ENCODE measurements at regions not wholly inside any gene's neighbourhood (a gene's known extent, or its start where the extent isn't known, plus 50 kb on each side); places are given as distances from the start of the nearest gene placed in this dataset.

DNA sequence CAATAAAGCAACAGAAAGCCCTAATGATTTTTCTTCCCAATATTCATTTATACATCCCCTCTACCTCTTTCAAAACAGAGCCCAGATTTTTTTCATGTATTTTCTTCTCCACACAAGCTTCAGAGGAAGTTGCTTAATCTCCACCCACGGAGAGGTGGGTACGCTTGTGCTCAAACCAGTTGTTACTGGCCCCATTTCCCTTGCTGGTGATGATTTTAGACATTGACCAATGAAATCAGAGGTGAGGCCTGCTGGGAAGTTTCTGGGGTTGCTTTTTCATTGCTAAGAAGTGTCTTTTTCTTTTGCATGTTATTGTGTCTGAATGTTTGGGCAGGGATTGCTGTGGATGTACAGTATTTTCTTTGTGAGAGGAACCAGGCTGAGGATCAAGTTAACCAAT lies 448.1 kb upstream of the B3GALT2 start:
- no peak overlapping the region for H3K9ac ChIP-seq (ENCODE audit: control insufficient read depth, insufficient read depth, low read length)
- no peaks in the 10 kb centered on the region for H3K4me1 ChIP-seq (ENCODE audit: control insufficient read depth, insufficient read depth, low read length)
- H3K36me3 ChIP-seq (ENCODE audit: control insufficient read depth in 2 of 2, insufficient read depth in 2 of 2, low read length in 1 of 2): no peaks in the 10 kb centered on the region
- WGBS (ENCODE audit: insufficient coverage, insufficient replicate concordance, low lambda C conversion rate, missing lambda C conversion rate): 0% methylated on average over 2 of the region's 2 CpGs
- no peak overlapping the region for H2AFZ ChIP-seq (ENCODE audit: control insufficient read depth, low read depth, low read length)
- no peak for DNase-seq (ENCODE audit: low read depth, low spot score)
- ATAC-seq: no peak
- ChIA-PET POLR2A (no interaction called here), RAD21 (ENCODE audit: unreplicated experiment) (no interaction called here), SMC1A (ENCODE audit: uncharacterized antibody, unreplicated experiment) (no interaction called here), CTCF (no interaction called here)
- H4K20me1 ChIP-seq (ENCODE audit: control insufficient read depth, insufficient read depth): no peaks in the 10 kb centered on the region
- no peaks in the 10 kb centered on the region for H3K79me2 ChIP-seq (ENCODE audit: control insufficient read depth, insufficient read depth, low read length)
- H3K27ac ChIP-seq (ENCODE audit: control insufficient read depth, insufficient read depth): no peak overlapping the region
- H3K27me3 ChIP-seq (replicated peaks in 1 of 2; ENCODE audit: control insufficient read depth in 2 of 2, insufficient read depth in 2 of 2, low read length in 1 of 2): no peaks in the 10 kb centered on the region
- no peak for FAIRE-seq
- H3K9me3 ChIP-seq (replicated peaks; ENCODE audit: control insufficient read depth, insufficient read depth, low read length): no peaks in the 10 kb centered on the region
- no peak overlapping the region for H3K4me2 ChIP-seq (ENCODE audit: control insufficient read depth, insufficient read depth)
- in situ Hi-C loops (cut with MboI): no loop called here
- H3K4me3 ChIP-seq: no peak overlapping the region
- intact Hi-C loops (cut with micrococcal nuclease; ENCODE audit: unreplicated experiment): no loop called here
- TF ChIP-seq ESRRA (IDR thresholded peaks at IDR 0.05; ENCODE audit: low read length) (no peak), IKZF2 (IDR thresholded peaks at IDR 0.05) (no peak), RUNX3 (IDR thresholded peaks at IDR 0.05; ENCODE audit: low read length) (no peak), BMI1 (IDR thresholded peaks at IDR 0.05; ENCODE audit: borderline replicate concordance) (no peak), ZNF24 (IDR thresholded peaks at IDR 0.05) (no peak), RAD51 (IDR thresholded peaks at IDR 0.05) (no peak), FOXK2 (IDR thresholded peaks at IDR 0.05) (no peak), POLR2AphosphoS2 (IDR thresholded peaks at IDR 0.05; ENCODE audit: low read depth, low read length) (no peak), MXI1 (IDR thresholded peaks at IDR 0.05; ENCODE audit: low read depth, low read length) (no peak), DPF2 (IDR thresholded peaks at IDR 0.05) (no peak), CHD2 (IDR thresholded peaks at IDR 0.05; ENCODE audit: borderline replicate concordance, low read depth, low read length) (no peak)
- TF ChIP-seq, protein P1, sequence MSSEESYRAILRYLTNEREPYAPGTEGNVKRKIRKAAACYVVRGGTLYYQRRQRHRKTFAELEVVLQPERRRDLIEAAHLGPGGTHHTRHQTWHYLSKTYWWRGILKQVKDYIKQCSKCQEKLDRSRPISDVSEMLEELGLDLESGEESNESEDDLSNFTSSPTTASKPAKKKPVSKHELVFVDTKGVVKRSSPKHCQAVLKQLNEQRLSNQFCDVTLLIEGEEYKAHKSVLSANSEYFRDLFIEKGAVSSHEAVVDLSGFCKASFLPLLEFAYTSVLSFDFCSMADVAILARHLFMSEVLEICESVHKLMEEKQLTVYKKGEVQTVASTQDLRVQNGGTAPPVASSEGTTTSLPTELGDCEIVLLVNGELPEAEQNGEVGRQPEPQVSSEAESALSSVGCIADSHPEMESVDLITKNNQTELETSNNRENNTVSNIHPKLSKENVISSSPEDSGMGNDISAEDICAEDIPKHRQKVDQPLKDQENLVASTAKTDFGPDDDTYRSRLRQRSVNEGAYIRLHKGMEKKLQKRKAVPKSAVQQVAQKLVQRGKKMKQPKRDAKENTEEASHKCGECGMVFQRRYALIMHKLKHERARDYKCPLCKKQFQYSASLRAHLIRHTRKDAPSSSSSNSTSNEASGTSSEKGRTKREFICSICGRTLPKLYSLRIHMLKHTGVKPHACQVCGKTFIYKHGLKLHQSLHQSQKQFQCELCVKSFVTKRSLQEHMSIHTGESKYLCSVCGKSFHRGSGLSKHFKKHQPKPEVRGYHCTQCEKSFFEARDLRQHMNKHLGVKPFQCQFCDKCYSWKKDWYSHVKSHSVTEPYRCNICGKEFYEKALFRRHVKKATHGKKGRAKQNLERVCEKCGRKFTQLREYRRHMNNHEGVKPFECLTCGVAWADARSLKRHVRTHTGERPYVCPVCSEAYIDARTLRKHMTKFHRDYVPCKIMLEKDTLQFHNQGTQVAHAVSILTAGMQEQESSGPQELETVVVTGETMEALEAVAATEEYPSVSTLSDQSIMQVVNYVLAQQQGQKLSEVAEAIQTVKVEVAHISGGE (CRISPR knock-in tag; IDR thresholded peaks at IDR 0.05): no peak
- TF ChIP-seq, protein P2, sequence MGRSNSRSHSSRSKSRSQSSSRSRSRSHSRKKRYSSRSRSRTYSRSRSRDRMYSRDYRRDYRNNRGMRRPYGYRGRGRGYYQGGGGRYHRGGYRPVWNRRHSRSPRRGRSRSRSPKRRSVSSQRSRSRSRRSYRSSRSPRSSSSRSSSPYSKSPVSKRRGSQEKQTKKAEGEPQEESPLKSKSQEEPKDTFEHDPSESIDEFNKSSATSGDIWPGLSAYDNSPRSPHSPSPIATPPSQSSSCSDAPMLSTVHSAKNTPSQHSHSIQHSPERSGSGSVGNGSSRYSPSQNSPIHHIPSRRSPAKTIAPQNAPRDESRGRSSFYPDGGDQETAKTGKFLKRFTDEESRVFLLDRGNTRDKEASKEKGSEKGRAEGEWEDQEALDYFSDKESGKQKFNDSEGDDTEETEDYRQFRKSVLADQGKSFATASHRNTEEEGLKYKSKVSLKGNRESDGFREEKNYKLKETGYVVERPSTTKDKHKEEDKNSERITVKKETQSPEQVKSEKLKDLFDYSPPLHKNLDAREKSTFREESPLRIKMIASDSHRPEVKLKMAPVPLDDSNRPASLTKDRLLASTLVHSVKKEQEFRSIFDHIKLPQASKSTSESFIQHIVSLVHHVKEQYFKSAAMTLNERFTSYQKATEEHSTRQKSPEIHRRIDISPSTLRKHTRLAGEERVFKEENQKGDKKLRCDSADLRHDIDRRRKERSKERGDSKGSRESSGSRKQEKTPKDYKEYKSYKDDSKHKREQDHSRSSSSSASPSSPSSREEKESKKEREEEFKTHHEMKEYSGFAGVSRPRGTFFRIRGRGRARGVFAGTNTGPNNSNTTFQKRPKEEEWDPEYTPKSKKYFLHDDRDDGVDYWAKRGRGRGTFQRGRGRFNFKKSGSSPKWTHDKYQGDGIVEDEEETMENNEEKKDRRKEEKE (IDR thresholded peaks at IDR 0.05): no peak
- TF ChIP-seq, protein P3, sequence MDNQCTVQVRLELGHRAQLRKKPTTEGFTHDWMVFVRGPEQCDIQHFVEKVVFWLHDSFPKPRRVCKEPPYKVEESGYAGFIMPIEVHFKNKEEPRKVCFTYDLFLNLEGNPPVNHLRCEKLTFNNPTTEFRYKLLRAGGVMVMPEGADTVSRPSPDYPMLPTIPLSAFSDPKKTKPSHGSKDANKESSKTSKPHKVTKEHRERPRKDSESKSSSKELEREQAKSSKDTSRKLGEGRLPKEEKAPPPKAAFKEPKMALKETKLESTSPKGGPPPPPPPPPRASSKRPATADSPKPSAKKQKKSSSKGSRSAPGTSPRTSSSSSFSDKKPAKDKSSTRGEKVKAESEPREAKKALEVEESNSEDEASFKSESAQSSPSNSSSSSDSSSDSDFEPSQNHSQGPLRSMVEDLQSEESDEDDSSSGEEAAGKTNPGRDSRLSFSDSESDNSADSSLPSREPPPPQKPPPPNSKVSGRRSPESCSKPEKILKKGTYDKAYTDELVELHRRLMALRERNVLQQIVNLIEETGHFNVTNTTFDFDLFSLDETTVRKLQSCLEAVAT (IDR thresholded peaks at IDR 0.05): no peak
- no TSS peak for BruUV-seq (replicated peaks)
